Activated CD8-positive, alpha-beta T cell treated with anti-CD3 and anti-CD28 coated beads, Interleukin-2, amount 10 ng/mL, durations not matched to agents 7 days and 5 days (primary cell): ENCODE measurements at regions not wholly inside any gene's neighbourhood (a gene's known extent, or its start where the extent isn't known, plus 50 kb on each side); places are given as distances from the start of the nearest gene placed in this dataset.
"Not testable (repeated sequence)": the region's sequence is repeated elsewhere in the genome, so short reads cannot be mapped to it uniquely, and the experiment has no call there.

Source experiments
- ATAC-seq: fragments of 150-1000 bp; cut with Tn5 transposase; one replicate; pipeline ENCODE4 v1.10.0; 2021; ENCODE audit warnings: moderate library complexity
- CTCF ChIA-PET: fragments of 350-600 bp; sonication (Branson Sonifier 250); formaldehyde crosslinking; loops from one replicate; lab custom pipeline; 2021; ENCODE audit warnings: antibody characterized with exemption; lab: Charles Lee
- POLR2A ChIA-PET: fragments of 350-600 bp; sonication (Branson Sonifier 250); formaldehyde crosslinking; loops from one replicate; lab custom pipeline; 2021; ENCODE audit warnings: antibody characterized with exemption; lab: Charles Lee
- DNase-seq: peaks from one replicate; pipeline ENCODE4 v3.0.0-alpha.2; 2020
- H3K27ac Mint-ChIP-seq: one replicate; pipeline ENCODE4 v1.8.0; 2021; ENCODE audit warnings: mild to moderate bottlenecking, mixed read lengths
- H3K27me3 Mint-ChIP-seq: one replicate; pipeline ENCODE4 v1.8.0; 2021; ENCODE audit warnings: low read depth, mixed read lengths
- H3K36me3 Mint-ChIP-seq: one replicate; pipeline ENCODE4 v1.8.0; 2021; ENCODE audit warnings: low read depth, mixed read lengths
- H3K4me1 Mint-ChIP-seq: one replicate; pipeline ENCODE4 v1.8.0; 2021; ENCODE audit warnings: low read depth, mixed read lengths
- H3K4me3 Mint-ChIP-seq: one replicate; pipeline ENCODE4 v1.8.0; 2021; ENCODE audit warnings: mild to moderate bottlenecking, mixed read lengths
- H3K9me3 Mint-ChIP-seq: one replicate; pipeline ENCODE4 v1.8.0; 2022; ENCODE audit warnings: mixed read lengths; ENCODE audit not compliant: insufficient read depth

DNA sequence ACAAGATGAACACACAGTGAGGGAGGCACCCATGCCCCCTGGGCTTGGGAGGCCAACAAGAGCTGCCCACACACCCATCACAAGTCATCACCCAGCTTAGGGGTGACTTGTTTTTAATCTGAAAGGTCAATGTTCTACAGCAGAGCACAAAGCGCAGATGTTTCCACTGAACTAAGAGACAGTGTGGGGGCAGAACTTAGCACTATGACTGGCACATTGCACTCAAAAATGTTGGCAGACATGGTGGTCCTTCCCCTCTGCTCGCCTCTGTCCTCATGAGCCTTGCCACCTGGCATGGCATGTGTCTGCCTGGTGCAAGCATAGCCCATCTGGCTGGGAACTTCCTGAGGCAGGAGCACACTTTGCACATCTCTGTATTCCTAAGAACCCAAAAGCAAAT, 81.4 kb upstream of the ZNF98 start:
- no peaks in the 10 kb centered on the region for H3K36me3 Mint-ChIP-seq
- DNase-seq (no peak), ATAC-seq (no peak)
- no peak overlapping the region for H3K4me3 Mint-ChIP-seq
- H3K9me3 Mint-ChIP-seq, result peaks cover 24% of the 10 kb centered on the region
- CTCF ChIA-PET, result no interaction called here
- no peak overlapping the region for H3K27ac Mint-ChIP-seq
- H3K4me1 Mint-ChIP-seq, result no peaks in the 10 kb centered on the region
- POLR2A ChIA-PET, result no interaction called here
- H3K27me3 Mint-ChIP-seq, result no peaks in the 10 kb centered on the region

DNA sequence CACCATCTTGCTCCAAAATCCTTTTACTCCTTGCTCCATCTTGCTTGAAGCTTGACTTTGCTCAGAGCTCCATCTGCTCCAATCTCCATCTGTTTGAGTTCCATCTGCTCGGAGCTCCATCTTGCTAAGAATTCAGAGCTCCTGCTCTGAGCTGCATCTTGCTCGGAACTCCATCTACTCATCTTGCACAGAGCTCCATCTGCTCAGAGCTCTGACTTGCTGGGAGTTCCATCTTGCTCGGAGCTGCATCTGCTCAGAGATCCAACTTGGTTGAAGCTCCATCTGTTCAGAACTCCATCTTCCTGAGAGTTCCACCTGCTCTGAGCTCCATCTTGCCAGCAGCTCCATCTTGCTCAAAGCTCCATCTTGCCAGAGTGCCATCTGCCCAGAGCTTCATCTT, 80.6 kb upstream of the ZNF98 start:
- no peaks in the 10 kb centered on the region for H3K4me1 Mint-ChIP-seq
- no peaks in the 10 kb centered on the region for H3K36me3 Mint-ChIP-seq
- no peak overlapping the region for H3K4me3 Mint-ChIP-seq
- no peak overlapping the region for H3K27ac Mint-ChIP-seq
- CTCF ChIA-PET, result no interaction called here
- H3K27me3 Mint-ChIP-seq, result no peaks in the 10 kb centered on the region
- ATAC-seq (no peak), DNase-seq (no peak)
- POLR2A ChIA-PET, result no interaction called here
- H3K9me3 Mint-ChIP-seq, result peaks cover 24% of the 10 kb centered on the region

DNA sequence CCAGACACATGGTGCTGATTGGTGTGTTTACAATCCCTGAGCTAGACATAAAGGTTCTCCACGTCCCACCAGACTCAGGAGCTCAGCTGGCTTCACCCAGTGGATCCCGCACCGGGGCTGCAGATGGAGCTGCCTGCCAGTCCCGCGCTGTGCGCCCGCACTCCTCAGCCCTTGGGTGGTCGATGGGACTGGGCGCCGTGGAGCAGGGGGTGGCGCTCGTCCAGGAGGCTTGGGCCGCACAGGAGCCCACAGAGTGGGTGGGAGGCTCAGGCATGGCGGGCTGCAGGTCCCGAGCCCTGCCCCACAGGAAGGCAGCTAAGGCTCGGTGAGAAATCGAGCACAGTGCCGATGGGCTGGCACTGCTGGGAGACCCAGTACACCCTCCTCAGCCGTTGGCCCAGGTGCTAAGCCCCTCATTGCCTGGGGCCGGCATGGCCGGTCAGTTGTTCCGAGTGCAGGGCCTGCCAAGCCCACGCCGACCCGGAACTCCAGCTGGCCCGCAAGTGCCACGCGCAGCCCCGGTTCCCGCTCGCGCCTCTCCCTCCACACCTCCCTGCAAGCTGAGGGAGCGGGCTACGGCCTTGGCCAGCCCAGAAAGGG, 76.8 kb upstream of the ZNF98 start:
- ATAC-seq, CTCF ChIA-PET, H3K27me3 Mint-ChIP-seq, H3K4me3 Mint-ChIP-seq, H3K27ac Mint-ChIP-seq, H3K36me3 Mint-ChIP-seq, POLR2A ChIA-PET, H3K4me1 Mint-ChIP-seq, DNase-seq: not testable (repeated sequence)
- peaks cover 37% of the 10 kb centered on the region for H3K9me3 Mint-ChIP-seq

DNA sequence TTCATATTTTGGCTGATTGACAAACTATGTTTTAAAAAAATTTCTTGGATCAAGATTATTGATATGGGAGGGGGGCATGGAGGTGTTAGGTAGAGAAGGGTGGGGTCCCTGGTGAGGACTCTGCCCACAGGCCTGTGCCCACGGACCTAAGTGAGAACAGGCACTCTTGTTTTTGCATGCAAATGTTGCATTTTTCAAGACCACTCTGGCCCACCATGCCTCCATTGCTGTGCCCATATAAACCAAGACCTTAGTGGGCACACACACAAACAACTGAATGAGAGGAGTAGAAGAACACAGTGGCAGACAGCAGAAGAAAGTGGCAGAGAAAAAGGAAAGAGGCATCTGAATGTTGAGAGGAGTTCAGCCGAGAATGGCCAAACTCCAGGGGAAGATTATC, 69.6 kb upstream of the ZNF98 start:
- Mint-ChIP-seq H3K4me3 (no peak overlapping the region), H3K27ac (no peak overlapping the region), H3K27me3 (no peaks in the 10 kb centered on the region), H3K36me3 (no peaks in the 10 kb centered on the region), H3K4me1 (no peaks in the 10 kb centered on the region), H3K9me3 (peaks cover 57% of the 10 kb centered on the region)
- POLR2A ChIA-PET, result no interaction called here
- DNase-seq (no peak), ATAC-seq (no peak)
- CTCF ChIA-PET, result no interaction called here

DNA sequence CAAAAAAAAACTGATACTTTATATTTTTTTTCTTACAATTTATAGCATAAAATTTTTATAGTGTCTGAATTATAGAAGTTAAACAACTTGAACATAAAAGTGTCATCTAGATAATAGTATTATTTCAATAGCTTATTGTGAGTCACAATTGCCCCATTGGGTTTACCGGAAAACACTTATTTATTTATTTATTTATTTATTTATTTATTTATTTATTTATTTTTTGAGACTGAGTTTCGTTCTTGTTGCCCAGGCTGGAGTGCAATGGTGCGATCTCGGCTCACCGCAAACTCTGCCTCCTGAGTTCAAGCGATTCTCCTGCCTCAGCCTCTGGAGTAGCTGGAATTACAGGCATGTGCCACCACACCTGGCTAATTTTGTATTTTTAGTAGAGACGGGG, 61.4 kb upstream of the ZNF98 start:
- DNase-seq, H3K27me3 Mint-ChIP-seq, H3K4me3 Mint-ChIP-seq, CTCF ChIA-PET, H3K36me3 Mint-ChIP-seq, H3K4me1 Mint-ChIP-seq, ATAC-seq, POLR2A ChIA-PET, H3K27ac Mint-ChIP-seq: not testable (repeated sequence)
- peaks cover 48% of the 10 kb centered on the region for H3K9me3 Mint-ChIP-seq

DNA sequence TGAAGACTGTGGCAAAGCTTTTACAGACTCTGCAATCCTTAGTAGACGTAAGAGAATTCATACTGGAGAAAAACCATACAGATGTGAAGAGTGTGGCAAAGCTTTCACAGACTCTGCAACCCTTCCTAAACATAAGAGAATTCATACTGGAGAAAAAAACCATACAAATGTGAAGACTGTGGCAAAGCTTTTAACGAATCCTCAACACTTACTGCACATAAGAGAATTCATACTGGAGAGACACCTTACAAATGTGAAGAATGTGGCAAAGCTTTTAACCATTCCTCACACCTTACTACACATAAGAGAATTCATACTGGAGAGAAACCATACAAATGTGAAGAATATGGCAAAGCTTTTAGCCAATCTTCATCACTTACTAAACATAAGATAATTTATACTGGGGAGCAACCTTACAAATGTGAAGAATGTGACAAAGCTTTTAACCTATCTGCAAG, 50.1 kb upstream of the ZNF98 start:
- Mint-ChIP-seq H3K4me3 (no peak overlapping the region), H3K36me3 (peaks cover 13% of the 10 kb centered on the region), H3K27me3 (no peaks in the 10 kb centered on the region), H3K4me1 (no peaks in the 10 kb centered on the region), H3K27ac (no peak overlapping the region), H3K9me3 (peaks cover 62% of the 10 kb centered on the region)
- ATAC-seq (no peak), DNase-seq (no peak)
- ChIA-PET CTCF (interaction anchor here (1.3 kb wide), 1 partner anchor 41 kb away, joined by 3 read pairs; no protein-coding TSS in a partner anchor), POLR2A (no interaction called here)
